ENCODE measurements at regions not wholly inside any gene's neighbourhood (a gene's known extent, or its start where the extent isn't known, plus 50 kb on each side); places are given as distances from the start of the nearest gene placed in this dataset.

DNA sequence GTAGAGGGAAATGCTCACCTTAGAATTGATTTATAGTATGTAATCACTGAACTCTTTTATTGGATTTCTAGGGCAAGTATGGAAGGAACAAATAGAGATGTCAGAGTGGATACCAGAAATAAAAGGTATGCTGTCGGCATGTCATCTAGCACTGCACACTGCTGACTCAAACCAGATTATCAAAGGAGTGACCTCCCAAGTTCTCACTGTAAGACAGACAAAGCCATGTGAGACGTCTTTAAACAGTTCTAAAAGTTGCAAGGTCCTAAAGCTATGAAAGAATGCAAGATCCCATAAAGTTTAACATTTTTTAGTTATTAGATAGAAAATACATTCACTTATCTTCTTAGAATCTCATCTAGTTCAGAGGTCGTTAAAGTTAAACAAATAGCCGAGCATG lies 70.0 kb upstream of the CPM start:
- Histone ChIP-seq H3K27ac (no peak overlapping the region), H3K36me3 (no peaks in the 10 kb centered on the region), H3K9me3 (ENCODE audit: low read depth) (no peaks in the 10 kb centered on the region), H3K27me3 (no peaks in the 10 kb centered on the region), H3K4me1 (ENCODE audit: low read depth) (peaks cover 20% of the 10 kb centered on the region), H3K4me3 (no peak overlapping the region)
- no peak for DNase-seq (ENCODE audit: low read depth in 1 of 2, low spot score in 1 of 2)
- TF ChIP-seq, protein P1, sequence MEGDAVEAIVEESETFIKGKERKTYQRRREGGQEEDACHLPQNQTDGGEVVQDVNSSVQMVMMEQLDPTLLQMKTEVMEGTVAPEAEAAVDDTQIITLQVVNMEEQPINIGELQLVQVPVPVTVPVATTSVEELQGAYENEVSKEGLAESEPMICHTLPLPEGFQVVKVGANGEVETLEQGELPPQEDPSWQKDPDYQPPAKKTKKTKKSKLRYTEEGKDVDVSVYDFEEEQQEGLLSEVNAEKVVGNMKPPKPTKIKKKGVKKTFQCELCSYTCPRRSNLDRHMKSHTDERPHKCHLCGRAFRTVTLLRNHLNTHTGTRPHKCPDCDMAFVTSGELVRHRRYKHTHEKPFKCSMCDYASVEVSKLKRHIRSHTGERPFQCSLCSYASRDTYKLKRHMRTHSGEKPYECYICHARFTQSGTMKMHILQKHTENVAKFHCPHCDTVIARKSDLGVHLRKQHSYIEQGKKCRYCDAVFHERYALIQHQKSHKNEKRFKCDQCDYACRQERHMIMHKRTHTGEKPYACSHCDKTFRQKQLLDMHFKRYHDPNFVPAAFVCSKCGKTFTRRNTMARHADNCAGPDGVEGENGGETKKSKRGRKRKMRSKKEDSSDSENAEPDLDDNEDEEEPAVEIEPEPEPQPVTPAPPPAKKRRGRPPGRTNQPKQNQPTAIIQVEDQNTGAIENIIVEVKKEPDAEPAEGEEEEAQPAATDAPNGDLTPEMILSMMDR (IDR thresholded peaks at IDR 0.05; ENCODE audit: low read depth, low read length) = no peak

DNA sequence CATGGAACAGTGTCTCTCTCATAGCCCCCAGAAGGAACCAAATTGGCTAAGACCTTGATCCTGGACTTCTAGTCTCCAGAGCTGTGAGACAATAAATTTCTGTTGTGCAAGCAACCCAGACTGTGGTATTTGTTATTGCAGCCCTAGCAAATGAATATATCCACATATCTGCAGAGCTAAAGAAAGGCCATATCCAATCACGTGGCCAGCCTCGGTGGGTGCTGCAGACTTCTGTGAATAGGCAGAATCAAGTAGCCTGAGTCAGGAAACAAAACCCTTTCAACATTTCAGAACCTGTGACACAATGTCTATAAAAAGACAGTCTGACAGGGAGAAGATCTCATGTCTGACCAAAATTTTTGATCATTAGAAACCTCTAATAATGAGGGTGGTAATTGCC lies 71.0 kb upstream of the CPM start:
- DNase-seq (ENCODE audit: low read depth in 1 of 2, low spot score in 1 of 2) = no peak

DNA sequence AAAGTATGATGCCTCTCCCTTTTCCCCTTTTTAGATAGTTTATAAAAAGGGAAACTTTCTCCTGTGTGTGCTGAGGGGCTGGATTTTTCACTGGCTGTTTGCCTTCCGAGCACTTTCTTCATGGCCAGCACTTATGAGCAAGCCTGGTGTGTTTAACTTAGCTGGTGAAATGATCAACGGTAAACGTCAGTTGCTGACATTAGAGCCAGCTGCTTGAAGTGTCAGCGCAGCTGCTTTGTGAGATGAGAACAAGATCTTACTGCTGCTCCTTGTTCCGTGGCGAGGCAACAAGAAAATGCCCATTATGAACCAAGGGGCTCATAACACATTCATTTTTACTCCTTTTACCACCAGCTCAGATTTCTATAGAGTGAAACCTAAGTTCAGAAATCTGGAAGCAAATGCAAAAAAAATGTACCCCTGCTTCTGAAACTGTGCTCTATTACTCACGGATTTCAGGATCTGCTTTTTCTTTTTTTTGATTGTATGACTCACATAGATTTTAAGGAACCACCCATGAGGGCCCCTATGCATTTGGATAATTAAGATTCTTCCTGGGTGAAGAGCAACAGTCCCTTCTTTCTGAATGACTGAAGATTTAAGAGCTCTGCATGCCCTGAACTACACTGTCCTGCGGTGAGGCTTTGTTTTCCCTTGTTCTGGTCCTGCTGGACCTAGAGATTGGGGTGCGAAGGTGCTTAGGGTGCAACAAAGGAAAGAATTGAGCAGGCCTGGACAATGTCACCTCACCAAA lies 74.3 kb upstream of the CPM start:
- no peaks in the 10 kb centered on the region for H3K9me3 ChIP-seq (ENCODE audit: low read depth)
- DNase-seq (ENCODE audit: low read depth in 1 of 2, low spot score in 1 of 2) = peak; percentile 73 to 75
- no peaks in the 10 kb centered on the region for H3K27me3 ChIP-seq
- peak overlapping the region; percentile 2 for H3K27ac ChIP-seq
- H3K36me3 ChIP-seq = no peaks in the 10 kb centered on the region
- TF ChIP-seq, protein P1 (IDR thresholded peaks at IDR 0.05; ENCODE audit: low read depth, low read length) = no peak
- no peak overlapping the region for H3K4me3 ChIP-seq
- H3K4me1 ChIP-seq (ENCODE audit: low read depth) = peaks cover 21% of the 10 kb centered on the region

More for the DNA sequence above, 71.0 kb upstream of the CPM start:
- TF ChIP-seq, protein P1 (IDR thresholded peaks at IDR 0.05; ENCODE audit: low read depth, low read length) = no peak
- no peak overlapping the region for H3K4me3 ChIP-seq
- no peak overlapping the region for H3K27ac ChIP-seq
- H3K9me3 ChIP-seq (ENCODE audit: low read depth) = no peaks in the 10 kb centered on the region
- peaks cover 21% of the 10 kb centered on the region for H3K4me1 ChIP-seq (ENCODE audit: low read depth)
- no peaks in the 10 kb centered on the region for H3K27me3 ChIP-seq
- no peaks in the 10 kb centered on the region for H3K36me3 ChIP-seq

DNA sequence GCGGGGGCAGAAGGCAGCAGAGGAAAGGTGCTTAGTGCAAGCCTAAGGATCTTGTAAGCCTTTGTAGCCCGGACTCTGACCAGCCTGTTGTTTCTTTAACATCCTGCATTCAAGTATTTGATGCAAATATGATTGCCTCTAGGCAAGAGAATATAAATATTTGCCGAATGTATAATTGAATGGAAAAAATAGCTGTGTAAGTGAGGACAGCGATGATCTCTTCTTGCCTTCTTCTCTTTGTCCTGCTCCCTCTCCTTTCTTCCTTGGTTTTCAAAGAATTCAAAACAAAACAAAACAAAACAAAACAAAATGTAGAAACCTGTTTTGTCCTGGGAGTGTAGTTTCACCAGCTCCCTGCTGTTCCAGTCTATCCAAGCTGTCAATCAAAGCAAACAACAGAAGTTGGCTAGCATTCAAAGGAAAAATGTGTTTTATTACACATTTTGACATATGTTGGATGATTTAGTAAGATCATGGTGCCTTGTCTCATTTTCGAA lies 74.9 kb upstream of the CPM start:
- Histone ChIP-seq H3K36me3 (no peaks in the 10 kb centered on the region), H3K27ac (peak overlapping the region; percentile 2), H3K9me3 (ENCODE audit: low read depth) (no peaks in the 10 kb centered on the region), H3K4me3 (no peak overlapping the region), H3K27me3 (no peaks in the 10 kb centered on the region), H3K4me1 (ENCODE audit: low read depth) (peaks cover 19% of the 10 kb centered on the region)
- TF ChIP-seq, protein P1 (IDR thresholded peaks at IDR 0.05; ENCODE audit: low read depth, low read length) = no peak
- peak in 1 of 2 donors; percentile 48 for DNase-seq (ENCODE audit: low read depth in 1 of 2, low spot score in 1 of 2)

DNA sequence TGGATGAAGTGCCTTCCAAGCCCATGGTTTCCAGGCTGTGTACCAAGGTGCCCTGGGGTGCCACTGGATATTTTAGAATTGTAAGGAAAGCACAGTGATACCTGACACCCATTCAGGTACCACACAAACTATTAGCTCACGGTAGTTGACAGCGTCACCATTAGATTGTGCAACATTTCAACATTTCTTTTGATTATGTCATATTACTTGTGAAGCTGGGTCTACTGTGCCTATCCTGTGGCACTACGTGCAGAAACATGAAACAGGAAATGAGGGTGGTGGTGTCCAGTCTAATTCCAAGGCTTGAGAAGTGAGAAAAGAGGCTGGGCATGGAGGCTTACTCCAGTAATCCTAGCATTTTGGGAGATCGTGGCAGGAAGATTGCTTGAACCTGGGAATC lies 75.5 kb upstream of the CPM start:
- no peaks in the 10 kb centered on the region for H3K9me3 ChIP-seq (ENCODE audit: low read depth)
- H3K27me3 ChIP-seq = no peaks in the 10 kb centered on the region
- peak in 1 of 2 donors; percentile 37 for DNase-seq (ENCODE audit: low read depth in 1 of 2, low spot score in 1 of 2)
- H3K36me3 ChIP-seq = no peaks in the 10 kb centered on the region
- TF ChIP-seq, protein P1 (IDR thresholded peaks at IDR 0.05; ENCODE audit: low read depth, low read length) = no peak
- H3K4me3 ChIP-seq = no peak overlapping the region
- no peak overlapping the region for H3K27ac ChIP-seq
- H3K4me1 ChIP-seq (ENCODE audit: low read depth) = peaks cover 16% of the 10 kb centered on the region
